NOMO-1 (cell line): ENCODE measurements at regions not wholly inside any gene's neighbourhood (a gene's known extent, or its start where the extent isn't known, plus 50 kb on each side); places are given as distances from the start of the nearest gene placed in this dataset.
A peak's percentile ranks its signal among the peaks of the same experiment; 100 is the strongest.
"Not testable (repeated sequence)": the region's sequence is repeated elsewhere in the genome, so short reads cannot be mapped to it uniquely, and the experiment has no call there.

Experiments used
- DNase-seq, 2 experiments: peaks; one replicate each; lab custom pipeline; 2025; ENCODE audit not compliant: unreplicated experiment in 2 of 2; lab: John Stamatoyannopoulos, UW

DNA sequence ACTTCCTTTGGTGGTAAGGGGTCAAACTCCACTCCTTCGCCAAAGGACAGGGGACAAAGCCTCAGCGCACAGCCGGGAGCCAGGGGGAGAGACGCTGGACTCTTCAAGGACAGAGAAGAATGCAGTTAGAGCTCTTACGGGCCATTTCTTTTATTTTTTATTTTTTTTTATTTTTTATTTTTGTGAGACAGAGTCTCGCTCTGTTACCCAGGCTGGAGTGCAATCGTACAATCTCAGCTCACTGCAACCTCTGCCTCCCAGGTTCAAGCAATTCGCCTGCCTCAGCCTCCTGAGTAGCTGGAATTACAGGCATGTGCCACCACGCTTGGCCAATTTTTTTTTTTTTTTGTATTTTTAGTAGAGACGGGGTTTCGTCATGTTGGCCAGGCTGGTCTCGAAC lies 93.2 kb upstream of the RPH3AL start, which contains the start of gene RFLNB:
Gene RFLNB (minus strand): TSS at position 101 of the 400 bp plus-strand sequence.
- not testable (repeated sequence) for DNase-seq

- no peak for DNase-seq
Observed at GRCh38 chr17:444879-445454, 92.4 kb upstream of the RPH3AL start.

DNA sequence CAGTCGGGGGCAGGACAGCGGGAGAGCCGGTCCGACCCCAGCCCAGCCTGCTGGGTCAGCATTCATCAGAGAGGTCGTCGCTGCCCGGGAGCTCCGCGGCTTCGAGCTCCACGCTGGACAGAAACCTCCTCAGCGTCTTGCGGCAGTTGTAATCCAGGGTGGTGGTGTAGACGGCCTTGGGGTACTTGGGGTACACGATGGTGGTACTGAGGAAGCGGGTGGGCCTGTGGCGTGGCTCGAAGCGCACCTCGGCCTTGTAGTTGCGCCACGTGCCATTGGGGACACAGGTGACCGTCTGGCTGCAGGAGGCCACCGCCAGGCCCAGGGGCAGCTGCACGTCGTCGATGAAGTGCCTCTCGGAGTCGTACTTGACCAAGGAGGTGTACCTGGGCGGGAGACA lies 90.5 kb upstream of the RPH3AL start:
- DNase-seq = no peak

- no peak for DNase-seq
Observed at GRCh38 chr17:441155-441950, 88.7 kb upstream of the RPH3AL start.

GRCh38 chr17:438191-438590 lies 85.6 kb upstream of the RPH3AL start:
- no peak for DNase-seq

DNA sequence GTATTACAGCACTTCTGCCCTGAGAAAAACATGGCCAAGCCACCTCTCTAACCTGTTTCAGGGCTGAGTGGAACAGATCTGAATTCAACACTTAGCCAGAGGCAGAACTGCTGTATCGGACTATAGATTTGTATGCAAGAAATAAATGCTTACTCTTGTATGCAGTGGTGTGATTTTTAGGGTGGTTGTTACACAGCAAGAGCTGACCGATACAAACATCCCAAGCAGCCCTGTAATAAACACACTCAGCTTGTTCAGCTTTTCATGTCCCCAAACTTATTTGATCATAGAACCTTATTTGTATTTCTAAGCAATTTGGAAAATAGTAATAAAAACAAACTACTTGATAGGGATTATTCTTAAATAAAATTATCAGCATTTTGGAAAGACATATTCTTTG lies 84.9 kb upstream of the RPH3AL start:
- no peak for DNase-seq

- DNase-seq = no peak
Observed at GRCh38 chr17:436571-436970, 84.0 kb upstream of the RPH3AL start.

- DNase-seq = not testable (repeated sequence)
Observed at GRCh38 chr17:432471-432870, 79.9 kb upstream of the RPH3AL start.

GRCh38 chr17:431494-431893 lies 78.9 kb upstream of the RPH3AL start:
- DNase-seq = no peak

DNA sequence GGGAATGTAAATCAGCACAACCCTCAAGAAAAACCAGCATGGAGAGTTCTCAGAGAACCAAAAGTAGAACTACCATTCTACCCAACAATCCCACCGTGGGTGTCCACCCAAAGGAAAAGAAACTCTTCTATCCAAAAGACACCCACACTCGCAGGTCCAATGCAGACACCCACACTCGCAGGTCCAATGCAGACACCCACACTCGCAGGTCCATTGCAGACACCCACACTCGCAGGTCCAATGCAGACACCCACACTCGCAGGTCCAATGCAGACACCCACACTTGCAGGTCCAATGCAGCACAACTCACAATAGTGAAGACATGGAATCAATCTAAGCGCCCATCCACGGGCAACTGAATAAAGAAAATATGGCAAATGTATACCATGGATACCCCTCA lies 77.0 kb upstream of the RPH3AL start:
- no peak for DNase-seq

- DNase-seq = no peak
Observed at GRCh38 chr17:428414-428813, 75.8 kb upstream of the RPH3AL start.

GRCh38 chr17:427891-428290 lies 75.3 kb upstream of the RPH3AL start:
- DNase-seq = no peak

GRCh38 chr17:427327-427726 lies 74.7 kb upstream of the RPH3AL start:
- DNase-seq = no peak

DNA sequence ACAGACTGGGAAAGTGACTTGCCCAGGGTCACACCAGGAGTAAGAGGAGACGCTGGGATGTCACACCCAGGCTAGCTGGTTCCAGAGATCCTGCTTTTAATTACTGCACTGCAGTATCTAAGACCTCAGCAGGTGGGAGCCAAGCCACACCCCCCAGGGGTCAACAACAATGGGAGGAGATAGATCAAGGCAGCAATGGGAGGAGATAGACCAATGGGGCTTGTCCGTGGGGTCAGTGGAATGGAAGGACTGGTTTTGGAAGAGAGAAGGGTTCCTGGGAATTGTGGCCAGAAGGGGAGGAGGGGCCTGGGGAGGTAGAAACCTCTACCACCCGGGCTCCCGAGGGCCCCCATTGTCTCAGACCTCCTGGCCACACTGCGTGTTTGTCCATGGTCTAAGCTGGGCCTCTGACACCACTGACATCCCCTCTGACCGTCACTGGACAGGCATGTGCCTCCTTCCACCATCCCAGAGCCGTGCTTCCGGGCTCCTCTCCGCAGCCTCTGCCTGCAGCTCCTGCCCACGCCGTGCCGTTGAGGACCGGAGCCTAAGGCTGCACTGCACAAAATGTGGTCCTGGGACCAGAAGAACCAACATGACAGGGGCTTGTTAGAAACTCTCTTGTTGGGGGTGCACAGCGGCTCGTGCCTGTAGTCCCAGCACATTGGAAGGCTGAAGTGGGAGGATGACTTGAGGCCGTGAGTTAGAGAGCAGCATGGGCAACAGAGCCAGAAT lies 69.8 kb upstream of the RPH3AL start:
- DNase-seq = no peak

- DNase-seq = no peak
Observed at GRCh38 chr17:420479-421175, 68.0 kb upstream of the RPH3AL start.

GRCh38 chr17:419073-419735 lies 66.6 kb upstream of the RPH3AL start:
- no peak for DNase-seq

DNA sequence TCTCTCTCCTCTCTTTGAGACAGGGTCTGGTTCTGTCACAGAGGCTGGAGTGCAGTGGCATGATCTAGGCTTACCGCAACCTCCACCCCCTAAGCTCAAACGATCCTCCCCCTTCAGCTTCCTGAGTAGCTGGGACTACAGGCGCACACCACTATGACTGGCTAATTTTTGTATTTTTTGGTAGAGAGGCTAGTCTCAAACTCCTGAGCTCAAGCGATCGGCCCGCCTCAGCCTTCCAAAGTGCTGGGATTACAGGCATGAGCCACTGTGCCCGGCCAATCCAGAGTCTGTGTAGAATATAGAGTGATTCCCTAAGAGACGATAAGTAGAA lies 65.8 kb upstream of the RPH3AL start:
- peak in 1 of 2 experiments; percentile 27 for DNase-seq

GRCh38 chr17:417691-418420 lies 65.2 kb upstream of the RPH3AL start:
- DNase-seq = no peak

DNA sequence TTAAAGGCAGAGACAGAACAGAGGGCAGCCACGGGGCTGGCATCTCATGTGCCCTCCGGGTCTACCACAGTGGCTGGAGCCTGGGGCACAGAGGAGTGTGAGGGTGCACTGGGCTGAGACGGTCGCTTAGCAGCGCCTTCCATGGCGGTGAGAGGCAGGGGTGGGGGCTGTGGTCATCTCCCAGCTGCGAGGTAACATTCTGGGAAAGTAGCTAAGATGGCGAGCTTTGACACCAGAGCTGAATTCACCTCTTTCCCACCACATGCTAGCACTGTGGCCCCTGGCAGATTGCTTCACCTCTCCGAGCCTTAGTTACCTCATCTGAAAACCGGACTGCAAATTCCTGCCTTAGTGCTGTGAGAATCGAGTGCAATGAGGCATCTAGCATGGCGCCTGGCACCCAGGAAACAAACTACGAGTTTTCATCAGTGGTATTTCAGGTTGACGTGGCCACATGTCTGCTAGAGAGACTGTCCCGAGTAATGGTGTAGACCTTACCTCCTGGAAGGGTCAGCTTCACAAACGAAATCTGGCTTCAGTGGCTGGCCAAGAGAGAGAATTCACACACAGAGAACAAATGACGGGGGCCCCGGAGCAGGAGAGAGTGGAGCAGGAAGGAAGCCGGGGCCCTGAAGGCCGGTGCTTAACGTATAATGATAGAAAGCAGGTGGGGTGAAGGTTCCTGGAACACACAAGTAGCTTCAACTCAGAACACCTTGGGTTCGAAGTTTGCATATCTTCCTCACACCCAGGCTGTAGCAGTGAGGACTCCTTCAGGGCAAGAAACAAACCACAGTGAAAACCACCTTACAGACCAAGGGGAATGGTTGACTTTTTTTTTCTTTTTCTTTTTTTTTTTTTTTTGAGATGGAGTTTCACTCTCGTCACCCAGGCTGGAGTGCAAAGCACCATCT lies 63.9 kb upstream of the RPH3AL start:
- DNase-seq = no peak
